ENCODE measurements at regions not wholly inside any gene's neighbourhood (a gene's known extent, or its start where the extent isn't known, plus 50 kb on each side); places are given as distances from the start of the nearest gene placed in this dataset.

DNA sequence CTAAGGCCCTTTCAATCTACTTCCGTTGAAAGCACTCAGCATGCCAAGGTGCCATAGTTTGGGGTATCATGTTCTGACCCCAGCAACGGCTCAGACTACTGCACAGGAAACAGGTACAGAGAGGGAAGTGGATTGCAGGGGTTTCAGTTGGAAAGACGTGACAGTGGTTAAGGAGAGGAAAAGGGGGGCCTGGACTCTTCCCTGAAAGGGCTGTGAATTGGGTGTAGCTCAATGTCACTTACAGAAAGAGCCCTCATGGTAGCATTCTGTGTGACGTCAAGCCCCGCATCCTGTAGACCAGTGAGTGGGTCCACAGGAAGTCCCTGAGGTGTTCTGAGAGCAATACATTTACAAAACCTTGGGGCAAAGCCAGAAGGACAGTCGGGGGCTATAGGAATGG is 121.5 kb upstream of the GYPC start:
- TF ChIP-seq, protein P1, sequence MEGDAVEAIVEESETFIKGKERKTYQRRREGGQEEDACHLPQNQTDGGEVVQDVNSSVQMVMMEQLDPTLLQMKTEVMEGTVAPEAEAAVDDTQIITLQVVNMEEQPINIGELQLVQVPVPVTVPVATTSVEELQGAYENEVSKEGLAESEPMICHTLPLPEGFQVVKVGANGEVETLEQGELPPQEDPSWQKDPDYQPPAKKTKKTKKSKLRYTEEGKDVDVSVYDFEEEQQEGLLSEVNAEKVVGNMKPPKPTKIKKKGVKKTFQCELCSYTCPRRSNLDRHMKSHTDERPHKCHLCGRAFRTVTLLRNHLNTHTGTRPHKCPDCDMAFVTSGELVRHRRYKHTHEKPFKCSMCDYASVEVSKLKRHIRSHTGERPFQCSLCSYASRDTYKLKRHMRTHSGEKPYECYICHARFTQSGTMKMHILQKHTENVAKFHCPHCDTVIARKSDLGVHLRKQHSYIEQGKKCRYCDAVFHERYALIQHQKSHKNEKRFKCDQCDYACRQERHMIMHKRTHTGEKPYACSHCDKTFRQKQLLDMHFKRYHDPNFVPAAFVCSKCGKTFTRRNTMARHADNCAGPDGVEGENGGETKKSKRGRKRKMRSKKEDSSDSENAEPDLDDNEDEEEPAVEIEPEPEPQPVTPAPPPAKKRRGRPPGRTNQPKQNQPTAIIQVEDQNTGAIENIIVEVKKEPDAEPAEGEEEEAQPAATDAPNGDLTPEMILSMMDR (IDR thresholded peaks at IDR 0.05; ENCODE audit: low read depth, low read length): no peak
- TF ChIP-seq POLR2A (IDR thresholded peaks at IDR 0.05; ENCODE audit: extremely low read depth, insufficient read length): no peak
- no peak for TF ChIP-seq MAX (IDR thresholded peaks at IDR 0.05; ENCODE audit: low read depth, low read length)

Data from NB4 (cell line).